Nephron progenitor cell (in vitro differentiated cells): ENCODE measurements at regions not wholly inside any gene's neighbourhood (a gene's known extent, or its start where the extent isn't known, plus 50 kb on each side); places are given as distances from the start of the nearest gene placed in this dataset.
A peak's percentile ranks its signal among the peaks of the same experiment; 100 is the strongest.

ENCODE experiments used
- DNase-seq: peaks from one replicate; pipeline ENCODE4 v3.0.0; 2021
- H3K27ac Mint-ChIP-seq: 2 replicates; pipeline ENCODE4 v1.8.0; 2021; ENCODE audit warnings: mild to moderate bottlenecking, moderate library complexity, mixed read lengths
- H3K27me3 Mint-ChIP-seq: 2 replicates; pipeline ENCODE4 v1.8.0; 2021; ENCODE audit warnings: mild to moderate bottlenecking, low read depth, mixed read lengths; ENCODE audit not compliant: poor library complexity
- H3K36me3 Mint-ChIP-seq: 2 replicates; pipeline ENCODE4 v1.8.0; 2021; ENCODE audit warnings: low read depth, mixed read lengths
- H3K4me1 Mint-ChIP-seq: 2 replicates; pipeline ENCODE4 v1.8.0; 2021; ENCODE audit warnings: mixed read lengths
- H3K4me3 Mint-ChIP-seq: 2 replicates; pipeline ENCODE4 v1.8.0; 2021; ENCODE audit warnings: mild to moderate bottlenecking, moderate library complexity, mixed read lengths
- H3K9me3 Mint-ChIP-seq: 2 replicates; pipeline ENCODE4 v1.8.0; 2021; ENCODE audit warnings: mild to moderate bottlenecking, moderate library complexity, mixed read lengths
- CTCF ChIP-seq: fragments of 200-600 bp; sonication (generic); IDR thresholded peaks from 2 replicates; pipeline ENCODE4 v1.5.0; 2021; ENCODE audit warnings: antibody characterized with exemption

GRCh38 chr3:24829011-24829581 is 334.4 kb upstream of the THRB start:
- no peaks in the 10 kb centered on the region for H3K36me3 Mint-ChIP-seq
- peak; percentile 84 for DNase-seq
- no peaks in the 10 kb centered on the region for H3K9me3 Mint-ChIP-seq
- H3K4me1 Mint-ChIP-seq: peaks cover 12% of the 10 kb centered on the region
- peaks cover 75% of the 10 kb centered on the region for H3K27me3 Mint-ChIP-seq
- H3K27ac Mint-ChIP-seq: no peak overlapping the region
- peak overlapping the region; percentile 85 for H3K4me3 Mint-ChIP-seq
- no peak for TF ChIP-seq CTCF

DNA sequence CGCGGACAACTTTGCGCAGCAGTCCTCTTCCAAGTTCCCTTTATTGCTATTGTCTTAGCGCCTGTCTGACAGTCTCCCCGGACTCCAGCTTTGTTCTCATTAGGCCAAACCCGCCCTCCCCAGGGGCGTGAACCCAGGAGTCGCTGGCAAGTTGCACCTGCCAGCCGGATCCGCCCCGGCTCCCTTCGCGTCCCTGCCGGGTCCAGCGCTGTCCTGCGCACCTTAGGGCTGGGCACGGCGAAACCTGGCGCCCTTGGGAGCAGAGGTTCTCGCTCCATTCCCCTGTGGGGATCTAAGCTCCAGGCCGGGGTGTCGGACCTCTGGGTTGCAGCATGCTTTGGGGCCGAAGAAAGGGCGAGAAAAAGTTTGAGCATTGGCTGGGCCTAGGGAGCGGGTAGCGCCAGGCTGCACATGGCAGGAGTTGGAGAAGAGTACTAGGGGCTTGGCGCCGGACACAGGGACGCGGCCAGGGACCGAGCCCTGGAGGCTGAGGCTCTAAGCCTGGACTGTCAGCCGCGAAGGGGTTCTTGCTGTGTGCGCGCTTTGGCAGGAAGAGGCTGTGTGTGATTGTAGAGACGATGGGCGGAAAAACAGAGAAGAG is 335.1 kb upstream of the THRB start:
- TF ChIP-seq CTCF: no peak
- Mint-ChIP-seq H3K4me3 (peak overlapping the region; percentile 85), H3K36me3 (no peaks in the 10 kb centered on the region), H3K27ac (no peak overlapping the region), H3K9me3 (no peaks in the 10 kb centered on the region), H3K27me3 (peaks cover 82% of the 10 kb centered on the region), H3K4me1 (peaks cover 12% of the 10 kb centered on the region)
- peak; percentile 39 for DNase-seq

- H3K4me3 Mint-ChIP-seq: peak overlapping the region; percentile 85
- H3K4me1 Mint-ChIP-seq: peaks cover 12% of the 10 kb centered on the region
- peak; percentile 69 for DNase-seq
- TF ChIP-seq CTCF: no peak
- peaks cover 85% of the 10 kb centered on the region for H3K27me3 Mint-ChIP-seq
- H3K27ac Mint-ChIP-seq: no peak overlapping the region
- H3K36me3 Mint-ChIP-seq: no peaks in the 10 kb centered on the region
- H3K9me3 Mint-ChIP-seq: no peaks in the 10 kb centered on the region
These were observed 335.8 kb upstream of the THRB start for GRCh38 chr3:24830230-24831152.

- Mint-ChIP-seq H3K4me3 (no peak overlapping the region), H3K4me1 (peaks cover 12% of the 10 kb centered on the region), H3K36me3 (no peaks in the 10 kb centered on the region), H3K9me3 (no peaks in the 10 kb centered on the region), H3K27me3 (peaks cover 82% of the 10 kb centered on the region), H3K27ac (no peak overlapping the region)
- no peak for TF ChIP-seq CTCF
- DNase-seq: no peak
These were observed 336.6 kb upstream of the THRB start for GRCh38 chr3:24831221-24831620.

GRCh38 chr3:24832891-24833290 is 338.2 kb upstream of the THRB start:
- no peak for DNase-seq
- TF ChIP-seq CTCF: no peak
- H3K36me3 Mint-ChIP-seq: no peaks in the 10 kb centered on the region
- peaks cover 66% of the 10 kb centered on the region for H3K27me3 Mint-ChIP-seq
- no peak overlapping the region for H3K27ac Mint-ChIP-seq
- H3K9me3 Mint-ChIP-seq: no peaks in the 10 kb centered on the region
- peaks cover 12% of the 10 kb centered on the region for H3K4me1 Mint-ChIP-seq
- H3K4me3 Mint-ChIP-seq: no peak overlapping the region
